H1 (cell line): ENCODE measurements at regions not wholly inside any gene's neighbourhood (a gene's known extent, or its start where the extent isn't known, plus 50 kb on each side); places are given as distances from the start of the nearest gene placed in this dataset.

Experiments
- CTCF ChIA-PET: fragments of 300-600 bp; sonication (Branson Sonifier 250); formaldehyde crosslinking; loops from one replicate; lab custom pipeline; 2021; ENCODE audit not compliant: partially characterized antibody; lab: Charles Lee
- POLR2A ChIA-PET: fragments of 300-600 bp; sonication (Branson Sonifier 250); formaldehyde crosslinking; loops from one replicate; lab custom pipeline; 2021; ENCODE audit warnings: inconsistent platforms; ENCODE audit not compliant: partially characterized antibody; lab: Charles Lee
- DNase-seq, 2 experiments: peaks; one replicate each; pipeline versions ENCODE4 v3.0.0 to v3.0.0-alpha.2; 2010 to 2022; ENCODE audit warnings: low spot score in 2 of 2, low read depth in 1 of 2, mixed read lengths in 1 of 2
- FAIRE-seq: peaks from 2 replicates; lab custom pipeline; 2011; peaks lifted over from hg19 to GRCh38; lab: Jason Lieb, UNC
- H2AFZ ChIP-seq: 2 replicates; pipeline ENCODE4 v1.8.1; 2012; ENCODE audit warnings: low read length, inconsistent platforms
- H2AK5ac ChIP-seq: 2 replicates; pipeline ENCODE4 v1.6.1; 2013; ENCODE audit warnings: low read depth, low read length
- H2BK120ac ChIP-seq: replicated peaks from 2 replicates; pipeline ENCODE3; 2013; ENCODE audit warnings: low read depth, low read length, inconsistent platforms
- H2BK12ac ChIP-seq: 2 replicates; pipeline ENCODE4 v1.6.1; 2013; ENCODE audit warnings: low read depth, low read length
- H2BK15ac ChIP-seq: 2 replicates; pipeline ENCODE4 v1.6.1; 2013; ENCODE audit warnings: low read length
- H2BK20ac ChIP-seq: 2 replicates; pipeline ENCODE4 v1.6.1; 2013; ENCODE audit warnings: low read length
- H2BK5ac ChIP-seq: 2 replicates; pipeline ENCODE4 v1.6.1; 2013; ENCODE audit warnings: low read depth, low read length
- H3K14ac ChIP-seq: 2 replicates; pipeline ENCODE4 v1.6.1; 2013; ENCODE audit warnings: inconsistent platforms; ENCODE audit not compliant: insufficient read length
- H3K18ac ChIP-seq: 2 replicates; pipeline ENCODE4 v1.6.1; 2013; ENCODE audit warnings: low read length; ENCODE audit errors: extremely low read depth
- H3K23ac ChIP-seq: 2 replicates; pipeline ENCODE4 v1.6.1; 2013; ENCODE audit warnings: inconsistent platforms; ENCODE audit not compliant: insufficient read length
- H3K23me2 ChIP-seq: 2 replicates; pipeline ENCODE4 v1.6.1; 2013; ENCODE audit warnings: low read depth, low read length
- H3K27ac ChIP-seq: 2 replicates; pipeline ENCODE4 v1.6.1; 2011; ENCODE audit warnings: low read depth, low read length, inconsistent platforms
- H3K27me3 ChIP-seq, 4 experiments: replicated peaks in 1 of 4; 1 replicate in 1 of 4; 2 replicates in 3 of 4; pipeline versions ENCODE4 v1.6.1 to v1.8.1; 2011 to 2013; ENCODE audit warnings: low read length in 3 of 4, mild to moderate bottlenecking in 3 of 4, inconsistent platforms in 2 of 4, mixed read lengths in 2 of 4, moderate library complexity in 1 of 4; ENCODE audit not compliant: control insufficient read depth in 3 of 4, insufficient read depth in 3 of 4; ENCODE audit errors: extremely low read depth in 1 of 4
- H3K36me3 ChIP-seq, 4 experiments: 2 replicates each; pipeline versions ENCODE4 v1.6.1 to v1.8.1; 2011 to 2013; ENCODE audit warnings: mild to moderate bottlenecking in 4 of 4, low read length in 3 of 4, moderate library complexity in 2 of 4, control low read depth in 1 of 4, inconsistent platforms in 1 of 4; ENCODE audit not compliant: insufficient read depth in 4 of 4, control insufficient read depth in 2 of 4
- H3K4ac ChIP-seq: replicated peaks from 2 replicates; pipeline ENCODE3; 2013; ENCODE audit warnings: low read length, low read depth, mixed read lengths, inconsistent platforms; ENCODE audit not compliant: insufficient read length
- H3K4me1 ChIP-seq, 4 experiments: replicated peaks in 1 of 4; 1 replicate in 1 of 4; 2 replicates in 3 of 4; pipeline versions ENCODE4 v1.6.1 to v1.8.1; 2011 to 2013; ENCODE audit warnings: low read length in 3 of 4, inconsistent platforms in 2 of 4, mixed read lengths in 1 of 4; ENCODE audit not compliant: insufficient read depth in 4 of 4, control insufficient read depth in 3 of 4
- H3K4me2 ChIP-seq, 2 experiments: 2 replicates each; pipeline versions ENCODE4 v1.6.1 to v1.8.1; 2011 to 2013; ENCODE audit warnings: low read depth in 2 of 2, low read length in 2 of 2, control low read depth in 1 of 2, inconsistent platforms in 1 of 2, mild to moderate bottlenecking in 1 of 2; ENCODE audit not compliant: insufficient read depth in 1 of 2
- H3K4me3 ChIP-seq, 4 experiments: fragments of 200-600, 300-600 bp in 1 of 4; sonication (generic), shearing (Covaris generic), sonication (Bioruptor Twin) in 1 of 4; 2 replicates each; pipeline versions ENCODE4 v1.5.1 to v1.8.1; 2011 to 2016; ENCODE audit warnings: low read length in 4 of 4, low read depth in 3 of 4, control low read depth in 2 of 4, inconsistent platforms in 2 of 4, mild to moderate bottlenecking in 2 of 4, mixed read lengths in 1 of 4, moderate library complexity in 1 of 4; ENCODE audit not compliant: insufficient read depth in 2 of 4; ENCODE audit errors: extremely low read depth in 1 of 4
- H3K56ac ChIP-seq: replicated peaks from 2 replicates; pipeline ENCODE3; 2013; ENCODE audit warnings: low read depth, mild to moderate bottlenecking, mixed read lengths, low read length, inconsistent platforms; ENCODE audit not compliant: insufficient read length
- H3K79me1 ChIP-seq: 2 replicates; pipeline ENCODE4 v1.6.1; 2013; ENCODE audit warnings: low read depth, low read length, control low read depth
- H3K79me2 ChIP-seq, 2 experiments: 2 replicates each; pipeline versions ENCODE4 v1.6.1 to v1.8.1; 2012 to 2013; ENCODE audit warnings: low read length in 2 of 2, mild to moderate bottlenecking in 2 of 2, inconsistent platforms in 1 of 2; ENCODE audit not compliant: insufficient read depth in 2 of 2, control insufficient read depth in 1 of 2
- H3K9ac ChIP-seq, 4 experiments: replicated peaks in 1 of 4; 1 replicate in 1 of 4; 2 replicates in 3 of 4; pipeline versions ENCODE4 v1.6.1 to v1.8.1; 2011 to 2013; ENCODE audit warnings: low read depth in 3 of 4, low read length in 3 of 4, control low read depth in 2 of 4, mild to moderate bottlenecking in 2 of 4, moderate library complexity in 2 of 4, inconsistent platforms in 1 of 4; ENCODE audit errors: extremely low read depth in 1 of 4
- H3K9me3 ChIP-seq, 2 experiments: 2 replicates each; pipeline versions ENCODE4 v1.6.1 to v1.8.1; 2012 to 2013; ENCODE audit warnings: mild to moderate bottlenecking in 2 of 2, moderate library complexity in 2 of 2, control low read depth in 1 of 2, inconsistent platforms in 1 of 2, low read depth in 1 of 2, low read length in 1 of 2, mixed read lengths in 1 of 2; ENCODE audit not compliant: insufficient read depth in 2 of 2
- H4K20me1 ChIP-seq, 2 experiments: replicated peaks in 1 of 2; 2 replicates each; pipeline versions ENCODE3 to v1.8.1; 2011 to 2013; ENCODE audit warnings: inconsistent platforms in 2 of 2, low read length in 2 of 2, mild to moderate bottlenecking in 1 of 2; ENCODE audit not compliant: insufficient read depth in 2 of 2, control insufficient read depth in 1 of 2
- H4K5ac ChIP-seq: 2 replicates; pipeline ENCODE4 v1.6.1; 2013; ENCODE audit warnings: low read length, low read depth, mixed read lengths, inconsistent platforms; ENCODE audit not compliant: insufficient read length
- H4K8ac ChIP-seq: 2 replicates; pipeline ENCODE4 v1.8.0; 2013; ENCODE audit warnings: mild to moderate bottlenecking, moderate library complexity, low read length, inconsistent platforms; ENCODE audit not compliant: insufficient read depth; ENCODE audit errors: extremely low read depth
- H4K91ac ChIP-seq: replicated peaks from 2 replicates; pipeline ENCODE3; 2013; ENCODE audit warnings: low read length, mixed read lengths, inconsistent platforms; ENCODE audit not compliant: insufficient read length
- BRCA1 ChIP-seq: IDR thresholded peaks from 2 replicates; pipeline ENCODE4 v1.6.1; 2012; ENCODE audit warnings: low read depth, low read length, improper control_type of control experiment
- CTBP2 ChIP-seq: IDR thresholded peaks from 2 replicates; pipeline ENCODE4 v1.7.0; 2011; ENCODE audit warnings: borderline replicate concordance, mild to moderate bottlenecking, moderate library complexity, mixed read lengths, low read length; ENCODE audit not compliant: insufficient read depth, insufficient read length
- HDAC2 ChIP-seq, 2 experiments: fragments of 300-600 bp in 1 of 2; sonication (generic) in 1 of 2; IDR thresholded peaks; 2 replicates each; pipeline ENCODE4 v1.6.1; 2011 to 2012; ENCODE audit warnings: low read depth in 2 of 2, low read length in 2 of 2, mild to moderate bottlenecking in 2 of 2, moderate library complexity in 2 of 2, borderline replicate concordance in 1 of 2, inconsistent platforms in 1 of 2
- JUN ChIP-seq: IDR thresholded peaks from 2 replicates; pipeline ENCODE4 v1.6.1; 2011; ENCODE audit warnings: low read depth, mild to moderate bottlenecking, improper control_type of control experiment, low read length
- NANOG ChIP-seq: IDR thresholded peaks from 2 replicates; pipeline ENCODE4 v1.6.1; 2011; ENCODE audit warnings: low read length, low read depth, mild to moderate bottlenecking, inconsistent platforms; ENCODE audit not compliant: insufficient read depth, poor library complexity, severe bottlenecking
- RAD21 ChIP-seq, 2 experiments: IDR thresholded peaks in 1 of 2; conservative IDR thresholded peaks in 1 of 2; 2 replicates each; pipeline ENCODE4 v1.6.1; 2011; ENCODE audit warnings: low read depth in 2 of 2, low read length in 2 of 2, improper control_type of control experiment in 1 of 2, inconsistent platforms in 1 of 2, mild to moderate bottlenecking in 1 of 2, moderate library complexity in 1 of 2
- RXRA ChIP-seq: IDR thresholded peaks from 2 replicates; pipeline ENCODE4 v1.6.1; 2011; ENCODE audit warnings: low read depth, mild to moderate bottlenecking, low read length, moderate library complexity; ENCODE audit not compliant: insufficient read depth
- TAF1 ChIP-seq: IDR thresholded peaks from 2 replicates; pipeline ENCODE4 v1.6.1; 2011; ENCODE audit warnings: mild to moderate bottlenecking, low read depth, low read length
- WGBS, 2 experiments: shearing (Covaris generic) in 1 of 2; methylation state at CpG; one replicate each; pipeline versions ENCODE4 v1.1.6 to v1.1.7; 2013 to 2015; ENCODE audit warnings: low lambda C conversion rate in 2 of 2, mixed read lengths in 2 of 2, inconsistent platforms in 1 of 2, low coverage in 1 of 2, missing lambda C conversion rate in 1 of 2; ENCODE audit not compliant: insufficient replicate concordance in 2 of 2, insufficient coverage in 1 of 2, insufficient read length in 1 of 2; ENCODE audit errors: extremely low coverage in 1 of 2, missing lambda C conversion rate in 1 of 2; 5-methylcytosine and 5-hydroxymethylcytosine counted together

GRCh38 chr10:131573256-131573655, 261.7 kb upstream of the TCERG1L start:
- Histone ChIP-seq H3K23ac (no peak overlapping the region), H3K79me2 (no peaks in the 10 kb centered on the region), H3K4me2 (no peak overlapping the region), H3K18ac (no peak overlapping the region), H2BK15ac (no peak overlapping the region), H3K27me3 (no peaks in the 10 kb centered on the region), H3K4me1 (no peaks in the 10 kb centered on the region; a peak in 1 of 7 replicates), H4K5ac (no peak overlapping the region), H3K4ac (no peak overlapping the region), H2BK5ac (no peak overlapping the region), H2BK120ac (no peak overlapping the region), H4K8ac (no peak overlapping the region; the same call in 1 of the 2 replicates), H4K20me1 (no peaks in the 10 kb centered on the region), H3K4me3 (no peak overlapping the region), H3K36me3 (no peaks in the 10 kb centered on the region), H3K9me3 (no peaks in the 10 kb centered on the region), H3K56ac (no peak overlapping the region), H3K79me1 (no peaks in the 10 kb centered on the region), H2AK5ac (no peak overlapping the region), H3K23me2 (no peaks in the 10 kb centered on the region), H3K14ac (no peak overlapping the region), H2AFZ (no peak overlapping the region), H2BK20ac (no peak overlapping the region), H4K91ac (no peak overlapping the region), H3K27ac (no peak overlapping the region), H3K9ac (no peak overlapping the region), H2BK12ac (no peak overlapping the region)
- DNase-seq (no peak), FAIRE-seq (no peak)
- ChIA-PET CTCF (interaction anchor here (1.3 to 2.1 kb wide), 3 partner anchors 12 to 177 kb away, joined by 4 to 6 read pairs (median 4); no protein-coding TSS in a partner anchor), POLR2A (no interaction called here)
- 90% methylated on average over 11 of the region's 11 CpGs; no CpG with 5 or more reads in 1 of the 2 experiments for WGBS, 2 experiments
- TF ChIP-seq JUN (no peak), RAD21 (IDR thresholded peaks at IDR 0.05 in 1 of 2, conservative IDR thresholded peaks at IDR 0.05 in 1 of 2; ENCODE audit: low read depth in 2 of 2, low read length in 2 of 2) (no peak), BRCA1 (no peak), HDAC2 (IDR thresholded peaks at IDR 0.05; ENCODE audit: borderline replicate concordance in 1 of 2, low read depth in 2 of 2, low read length in 2 of 2) (no peak), NANOG (no peak), RXRA (no peak), TAF1 (no peak), CTBP2 (no peak)
